Glomerular visceral epithelial cell (primary cell): ENCODE measurements at regions not wholly inside any gene's neighbourhood (a gene's known extent, or its start where the extent isn't known, plus 50 kb on each side); places are given as distances from the start of the nearest gene placed in this dataset.
"Not testable (repeated sequence)": the region's sequence is repeated elsewhere in the genome, so short reads cannot be mapped to it uniquely, and the experiment has no call there.

ENCODE experiments used
- DNase-seq: peaks from one replicate; pipeline ENCODE4 v3.0.0-alpha.2; 2016; ENCODE audit errors: extremely low spot score

- no peak for DNase-seq
Observed at GRCh38 chr1:61028136-61028535, 54.2 kb upstream of the NFIA start.

DNA sequence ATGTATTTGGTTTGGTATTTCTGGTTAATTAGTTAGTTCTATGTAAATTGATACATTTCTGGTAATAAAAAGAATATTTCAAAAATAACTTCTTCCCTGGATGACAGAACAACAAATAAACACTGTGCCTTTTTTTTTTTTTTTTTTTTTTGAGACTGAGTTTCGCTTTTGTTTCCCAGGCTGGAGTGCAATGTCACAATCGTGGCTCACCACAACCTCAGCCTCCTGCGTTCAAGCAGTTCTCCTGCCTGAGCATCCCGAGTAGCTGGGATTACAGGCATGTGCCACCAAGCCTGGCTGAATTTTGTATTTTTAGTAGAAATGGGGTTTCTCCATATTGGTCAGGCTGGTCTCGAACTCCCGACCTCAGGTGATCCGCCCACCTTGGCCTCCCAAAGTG, 64.3 kb upstream of the NFIA start:
- DNase-seq = not testable (repeated sequence)

DNA sequence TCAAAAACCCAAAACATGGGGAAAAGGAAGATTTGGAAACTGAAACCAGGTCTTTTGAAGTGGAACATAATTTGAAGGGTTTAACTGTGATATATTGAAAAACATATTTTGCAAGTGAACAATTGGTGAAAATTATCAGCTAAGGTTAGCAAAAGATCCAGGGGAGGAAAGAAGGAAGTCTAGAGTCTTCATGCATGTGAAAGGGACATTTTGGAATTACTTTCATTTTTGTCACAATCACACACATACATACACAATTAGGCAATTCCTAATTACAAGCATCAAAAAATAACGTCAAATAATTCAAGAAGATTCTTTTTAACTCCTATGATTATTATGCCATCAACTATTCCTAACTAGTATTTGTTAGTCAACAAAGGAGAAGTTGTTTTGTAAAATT, 64.7 kb upstream of the NFIA start:
- no peak for DNase-seq

DNA sequence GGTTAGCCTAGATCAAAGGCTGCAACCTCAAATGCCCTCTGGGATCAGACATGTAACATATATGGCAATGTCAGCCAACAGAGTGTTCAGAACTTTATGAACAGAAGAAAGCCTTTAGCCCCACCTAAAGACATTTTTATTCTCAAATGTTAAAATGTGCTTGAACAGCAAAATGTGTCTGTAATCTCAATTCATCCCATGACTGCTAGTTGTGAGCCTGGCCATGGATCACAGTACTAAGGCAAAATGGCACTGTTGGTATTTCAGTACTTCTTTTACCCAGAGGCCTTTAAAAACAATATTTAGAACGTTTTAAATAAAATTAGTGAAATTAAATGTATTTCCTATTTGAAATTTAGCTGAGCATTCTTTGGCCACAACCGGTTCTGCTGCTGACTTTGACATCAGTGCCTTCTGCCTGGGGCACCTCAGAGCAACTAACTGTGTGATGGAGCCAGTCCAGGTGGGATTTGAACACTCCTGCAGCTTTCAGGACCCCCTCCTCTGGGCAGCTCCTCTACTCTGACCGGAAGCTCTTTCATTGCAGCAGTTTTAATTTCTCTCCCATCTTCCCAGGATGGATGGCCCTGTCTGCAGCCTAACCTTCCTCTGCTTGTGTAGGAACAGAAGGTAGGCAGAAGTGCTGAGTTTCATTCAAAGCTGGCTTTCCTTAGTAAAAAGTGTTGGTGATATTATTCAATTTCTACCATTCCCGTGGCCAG, 68.3 kb upstream of the NFIA start:
- DNase-seq = no peak

- DNase-seq = no peak
Observed at GRCh38 chr1:61013189-61013945, 69.0 kb upstream of the NFIA start.

DNA sequence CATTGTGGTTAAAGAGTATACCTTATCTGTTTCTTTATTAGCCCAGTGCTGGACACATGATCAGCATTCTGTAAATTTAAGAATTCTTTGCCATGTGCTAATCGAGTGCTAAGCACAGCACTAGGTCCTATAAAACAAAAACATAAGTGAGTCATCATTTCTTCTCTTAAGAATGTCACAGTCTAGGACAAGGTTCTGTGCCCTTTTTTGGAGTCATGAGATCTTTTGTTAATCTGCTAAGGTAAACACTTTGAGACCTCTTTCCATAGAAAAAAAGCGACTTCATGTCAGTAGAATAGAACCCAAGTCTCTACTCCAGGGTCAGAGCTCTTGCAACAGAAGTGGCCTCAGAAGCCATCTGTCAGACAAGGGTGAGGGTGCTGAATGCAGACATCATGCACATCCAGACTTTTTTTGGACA, 70.0 kb upstream of the NFIA start:
- DNase-seq = no peak

GRCh38 chr1:61011561-61012263, 70.6 kb upstream of the NFIA start:
- DNase-seq = no peak

DNA sequence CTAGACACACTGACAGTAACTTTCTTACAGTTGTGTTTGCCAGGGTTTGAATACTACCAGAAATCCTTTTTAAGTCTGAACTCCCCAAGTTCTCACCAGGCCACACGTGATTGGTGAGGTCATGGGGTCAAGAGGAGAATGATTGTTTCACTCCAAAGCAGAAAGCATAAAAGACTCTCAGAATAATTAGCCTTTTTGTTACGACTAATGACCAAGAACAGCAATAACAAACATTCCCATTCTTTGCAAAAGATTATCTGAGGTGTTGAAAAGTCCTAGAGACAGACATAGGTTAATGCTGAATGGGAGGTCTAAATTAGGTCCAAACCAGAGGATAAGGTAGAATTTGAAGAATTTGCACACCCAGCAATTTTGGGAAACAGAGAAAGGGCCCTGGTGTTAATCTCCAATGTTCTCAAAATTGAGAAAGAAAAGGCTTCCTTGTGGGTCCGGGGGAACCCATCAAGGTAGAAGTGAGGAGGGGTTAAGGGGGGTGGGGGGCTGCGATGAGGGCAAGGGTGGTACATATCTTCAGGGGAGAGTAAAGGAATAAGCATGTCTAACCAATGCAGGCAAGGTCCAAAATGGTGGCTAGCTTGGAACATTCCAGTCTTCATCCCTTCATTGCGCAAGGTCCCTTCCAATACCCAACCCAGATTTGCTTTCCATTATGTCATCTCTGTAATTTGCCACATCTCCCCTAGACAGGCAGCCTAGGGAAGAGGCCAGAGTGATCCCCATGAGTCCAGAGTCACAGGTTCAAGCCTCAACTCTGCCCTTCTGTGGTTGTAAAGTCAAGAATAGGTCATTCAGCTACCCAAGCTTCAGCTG, 74.6 kb upstream of the NFIA start:
- DNase-seq = no peak

DNA sequence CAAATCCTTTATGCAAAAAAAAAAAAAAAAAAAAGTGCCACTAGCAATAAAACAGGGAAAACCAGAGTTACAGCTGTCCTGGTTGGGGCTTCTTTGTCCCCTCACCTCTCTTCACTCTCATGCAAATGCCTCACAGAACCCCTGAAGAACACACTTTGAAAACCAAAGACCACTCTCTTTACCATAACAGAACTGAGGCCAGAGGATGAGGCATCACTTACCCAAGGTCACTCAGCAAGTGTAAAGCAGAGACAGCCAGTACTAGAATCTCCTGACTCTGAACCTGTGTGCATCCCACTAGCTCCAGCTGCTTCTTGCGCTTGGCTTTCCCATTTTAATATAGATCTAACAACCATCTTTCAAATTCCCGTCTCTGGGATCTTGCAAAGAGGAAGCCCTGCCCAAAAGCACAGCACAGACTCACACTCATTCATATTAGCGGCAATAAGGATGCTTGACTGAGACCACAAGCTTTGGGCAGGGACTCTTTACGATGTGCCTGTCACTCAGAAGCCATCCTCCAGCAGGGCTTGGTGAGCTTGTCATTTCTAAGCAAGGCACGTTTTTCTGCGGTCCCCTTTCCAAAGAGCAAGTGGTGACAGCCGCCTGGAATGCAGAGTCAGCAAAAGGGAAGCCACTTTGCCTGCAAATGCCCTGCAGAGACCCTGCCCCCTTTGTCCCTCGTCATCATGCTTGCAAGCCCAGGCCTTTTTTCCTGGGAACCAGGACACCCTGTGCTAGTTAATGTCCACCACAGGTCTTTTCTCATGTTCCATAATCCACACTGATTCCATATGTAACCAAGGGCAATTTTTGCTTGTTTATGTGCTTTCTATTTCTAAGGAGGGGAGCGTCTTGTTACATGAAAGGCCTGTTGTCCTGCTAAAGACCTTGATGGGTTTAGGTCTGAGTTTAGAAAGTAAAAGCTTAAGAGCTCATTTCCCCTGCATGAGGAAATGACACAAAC, 76.5 kb upstream of the NFIA start:
- DNase-seq = no peak

- no peak for DNase-seq
Observed at GRCh38 chr1:61004262-61005003, 77.9 kb upstream of the NFIA start.

GRCh38 chr1:61000327-61000726, 82.0 kb upstream of the NFIA start:
- DNase-seq = no peak

DNA sequence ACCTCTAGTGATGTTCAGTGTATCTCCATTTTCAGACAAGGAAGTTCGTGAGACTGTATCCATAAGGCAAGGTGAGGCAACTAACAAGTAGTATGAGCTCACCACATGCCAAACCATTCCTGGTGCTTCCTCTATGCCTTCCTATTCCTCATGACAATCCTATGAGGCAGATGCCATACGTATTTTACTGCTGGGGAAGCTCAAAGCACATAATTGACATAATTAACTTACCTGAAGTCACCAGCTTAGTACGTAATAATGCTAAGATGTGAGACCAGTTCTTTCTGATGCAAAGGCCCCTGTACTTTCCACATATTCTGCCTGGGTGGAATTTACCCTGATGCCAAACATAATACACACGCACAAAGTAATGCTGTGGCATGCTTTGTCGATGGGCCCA, 83.6 kb upstream of the NFIA start:
- DNase-seq = no peak

DNA sequence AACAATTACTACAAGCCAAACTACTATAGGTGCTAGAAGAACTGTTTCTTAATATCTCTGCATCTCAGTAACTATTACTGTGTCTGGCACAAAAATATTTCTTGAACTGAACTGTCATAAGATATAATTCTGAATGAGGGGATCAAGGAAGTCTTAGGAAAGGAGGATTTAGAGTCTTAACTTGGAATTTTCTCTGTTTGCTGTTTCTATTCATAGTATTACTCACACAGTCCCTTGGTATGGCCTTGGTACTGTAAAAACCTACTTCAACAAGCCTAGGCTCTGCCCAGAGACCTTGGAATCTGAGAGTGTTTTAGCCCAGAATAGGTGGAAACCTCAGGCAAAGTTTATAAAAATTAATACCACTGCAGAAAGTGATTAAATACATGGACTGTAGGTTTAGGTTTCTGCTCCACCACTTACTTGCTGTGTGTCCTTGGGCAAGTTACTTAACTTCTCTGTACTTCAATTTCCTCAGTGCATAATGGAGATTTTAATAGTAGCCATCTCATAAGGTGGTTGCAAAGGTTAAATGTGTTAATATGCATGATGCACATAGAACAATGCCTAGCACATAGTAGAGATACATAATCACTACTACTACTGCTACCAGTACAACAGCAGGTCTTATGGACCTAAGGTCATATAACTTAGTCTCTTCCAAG, 87.4 kb upstream of the NFIA start:
- DNase-seq = no peak

GRCh38 chr1:60994369-60994768, 88.0 kb upstream of the NFIA start:
- DNase-seq = no peak

GRCh38 chr1:60992165-60992564, 90.2 kb upstream of the NFIA start:
- DNase-seq = no peak

DNA sequence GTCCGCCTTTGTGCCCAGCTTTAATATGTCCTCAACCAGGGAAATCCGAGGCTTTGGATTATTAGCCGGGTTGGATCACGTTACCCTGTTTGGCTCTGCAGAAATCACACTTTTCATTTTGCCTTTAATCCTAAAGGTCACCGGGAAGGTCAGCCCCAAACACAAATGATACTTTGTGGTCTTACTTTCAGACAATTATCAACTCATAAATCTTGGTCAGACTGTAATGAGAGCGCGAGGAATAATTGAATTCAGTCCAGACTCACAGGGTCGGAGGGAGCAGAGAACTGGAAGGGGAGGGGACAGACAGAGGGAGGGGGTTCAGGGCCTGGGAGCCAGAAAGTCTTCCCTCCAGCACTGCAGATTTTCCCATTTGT, 91.7 kb upstream of the NFIA start:
- no peak for DNase-seq

- peak; percentile 21 for DNase-seq
Observed at GRCh38 chr1:60989749-60990713, 92.3 kb upstream of the NFIA start.

DNA sequence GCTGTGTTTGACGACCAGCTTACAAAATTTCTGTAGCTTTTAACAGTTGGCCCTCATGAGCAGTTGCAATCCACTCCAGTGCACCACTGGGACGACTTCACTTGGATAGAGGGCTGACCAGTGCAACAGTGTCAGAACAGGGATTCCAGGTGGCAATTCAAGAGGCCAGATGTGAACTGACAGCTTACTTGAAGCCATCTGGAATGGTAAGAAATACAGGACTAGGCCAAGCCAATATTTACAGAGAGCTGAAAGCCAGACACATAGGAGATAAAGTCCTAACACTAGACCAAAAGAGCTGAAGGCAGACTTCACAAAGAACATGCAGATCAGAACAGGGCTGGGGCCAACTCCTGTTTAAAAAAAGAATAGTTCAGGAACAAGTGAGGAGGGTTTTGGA, 93.5 kb upstream of the NFIA start:
- DNase-seq = no peak
